ENCODE measurements at regions not wholly inside any gene's neighbourhood (a gene's known extent, or its start where the extent isn't known, plus 50 kb on each side); places are given as distances from the start of the nearest gene placed in this dataset.

DNA sequence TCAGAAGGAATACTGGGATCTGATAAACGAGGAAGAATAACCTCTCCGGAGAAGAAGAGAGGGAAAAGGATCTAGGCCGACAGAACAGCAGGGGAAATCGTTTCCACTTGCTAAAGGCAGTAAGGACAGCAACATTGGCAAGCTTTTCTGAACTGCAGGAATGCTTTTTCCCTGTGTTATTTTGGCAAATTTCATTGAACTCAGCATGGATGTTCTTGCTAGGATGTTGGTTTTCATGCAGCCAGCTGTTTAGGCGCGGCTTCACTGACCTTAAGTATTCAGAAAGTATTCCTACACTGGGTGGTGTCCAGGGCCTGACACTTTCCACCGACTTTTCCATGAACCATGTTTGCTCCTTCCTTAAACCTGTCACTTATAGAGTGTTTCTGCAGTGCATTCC lies 489.7 kb downstream of the CNTN3 start:
- DNase-seq, result no peak

DNA sequence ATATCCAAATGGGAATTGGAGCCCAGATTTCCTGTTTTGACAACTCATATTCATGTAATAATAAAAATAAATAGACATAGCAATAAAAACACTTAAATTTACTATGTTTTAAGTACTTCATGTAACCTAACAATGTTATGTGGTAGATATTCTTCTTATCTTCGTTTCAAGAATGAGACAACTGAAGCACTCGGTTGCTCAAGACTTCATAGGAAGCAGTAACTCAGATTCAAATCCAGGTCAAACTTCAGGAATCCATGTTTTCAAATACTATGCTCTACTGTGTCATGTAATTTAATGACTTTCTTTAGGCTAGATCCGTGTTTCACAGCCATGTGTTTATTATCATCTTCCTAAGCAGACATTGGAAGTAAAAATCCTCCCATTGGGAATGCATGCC lies 492.2 kb downstream of the CNTN3 start:
- DNase-seq, result no peak

DNA sequence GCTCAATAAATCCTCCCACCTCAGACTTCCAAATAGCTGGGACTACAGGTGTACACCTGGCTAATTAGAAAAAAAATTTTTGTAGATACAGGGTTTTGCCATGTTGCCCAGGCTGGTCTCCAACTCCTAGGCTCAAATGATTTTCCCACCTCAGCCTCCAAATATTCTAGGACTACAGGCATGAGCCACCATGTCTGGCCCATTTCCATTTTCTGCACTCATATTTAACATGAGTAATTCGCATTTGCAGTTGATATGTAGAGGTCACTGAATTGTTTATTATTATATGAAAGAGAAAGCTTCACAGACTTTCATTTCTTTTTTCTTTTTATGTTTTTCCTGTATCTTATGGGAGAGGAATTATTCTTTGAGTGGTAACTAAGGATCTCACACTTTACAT lies 492.7 kb downstream of the CNTN3 start:
- no peak for DNase-seq

DNA sequence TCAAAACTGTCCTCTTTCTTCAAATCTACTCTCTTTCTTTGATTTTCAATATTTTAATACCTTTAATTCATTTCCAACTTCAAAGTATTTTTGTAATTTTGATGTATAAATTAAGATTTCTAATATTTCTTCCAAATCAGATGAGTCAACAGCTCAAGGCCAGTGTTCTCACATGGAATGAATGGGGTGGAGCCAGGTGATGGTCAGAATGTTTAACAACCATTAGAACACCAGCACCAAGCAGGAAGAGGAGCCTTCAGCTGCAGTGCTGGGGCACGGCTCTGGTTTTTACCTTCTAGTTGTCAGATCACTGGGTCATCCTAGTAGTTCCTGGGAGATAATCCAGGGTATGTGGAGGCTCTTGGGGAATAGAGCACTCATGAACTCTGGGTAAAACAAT lies 494.5 kb upstream of the PDZRN3 start:
- DNase-seq, result no peak

DNA sequence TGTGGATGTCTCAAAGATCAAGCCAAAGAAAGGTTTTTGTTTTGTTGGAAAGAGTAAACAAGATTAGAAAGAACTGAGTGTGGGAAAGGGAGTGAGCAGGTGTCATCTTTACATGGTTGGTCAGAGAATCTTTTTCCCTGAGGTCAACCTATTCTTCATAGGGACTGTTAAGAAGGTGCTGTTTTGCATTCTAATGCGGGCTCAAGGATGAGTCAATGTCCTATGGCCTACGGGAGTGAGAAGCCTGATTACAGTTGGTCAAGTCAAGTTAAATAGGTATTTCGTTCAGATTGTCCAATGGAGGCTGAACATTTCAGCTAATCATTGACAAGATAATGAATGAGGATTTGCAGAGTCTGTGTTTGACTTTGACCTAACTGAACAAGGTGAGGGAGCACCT lies 491.2 kb upstream of the PDZRN3 start:
- DNase-seq, result no peak

DNA sequence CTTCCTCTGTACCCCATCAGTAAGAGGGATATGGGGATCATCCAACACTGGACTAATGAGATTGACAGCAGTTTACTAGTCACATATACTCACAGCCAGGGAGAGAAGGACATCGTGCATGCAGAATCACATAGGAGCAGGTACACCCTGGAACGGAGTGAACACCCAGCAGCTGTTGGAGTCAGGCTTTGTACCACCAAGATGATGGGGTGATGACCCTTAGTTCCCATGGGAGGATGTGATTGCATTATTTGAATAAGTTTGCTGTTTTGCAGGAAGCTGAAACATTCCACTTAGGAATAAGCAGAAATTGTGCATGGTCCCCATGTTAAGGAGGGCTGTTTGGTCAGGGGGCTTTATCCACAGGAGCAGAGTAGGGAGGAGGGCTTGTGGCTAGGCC lies 482.7 kb upstream of the PDZRN3 start:
- DNase-seq, result no peak

DNA sequence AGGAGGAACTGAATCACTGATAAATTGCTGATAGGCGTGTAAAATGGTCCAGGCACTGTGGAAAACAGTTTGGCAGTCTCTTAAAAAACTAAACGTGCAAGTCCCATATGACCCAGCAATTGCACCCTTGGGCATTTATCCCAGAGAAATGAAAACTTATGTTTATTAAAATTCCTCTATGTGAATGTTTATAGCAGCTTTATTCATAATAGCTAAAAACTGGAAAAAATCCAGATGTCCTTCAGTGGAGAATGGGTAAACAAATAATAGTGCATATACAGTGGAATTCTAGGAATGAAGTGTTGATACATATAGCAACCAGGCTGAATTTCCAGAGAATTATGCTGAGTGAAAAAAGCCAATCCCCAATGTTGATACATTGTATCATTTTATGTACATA lies 482.2 kb upstream of the PDZRN3 start:
- no peak for DNase-seq

DNA sequence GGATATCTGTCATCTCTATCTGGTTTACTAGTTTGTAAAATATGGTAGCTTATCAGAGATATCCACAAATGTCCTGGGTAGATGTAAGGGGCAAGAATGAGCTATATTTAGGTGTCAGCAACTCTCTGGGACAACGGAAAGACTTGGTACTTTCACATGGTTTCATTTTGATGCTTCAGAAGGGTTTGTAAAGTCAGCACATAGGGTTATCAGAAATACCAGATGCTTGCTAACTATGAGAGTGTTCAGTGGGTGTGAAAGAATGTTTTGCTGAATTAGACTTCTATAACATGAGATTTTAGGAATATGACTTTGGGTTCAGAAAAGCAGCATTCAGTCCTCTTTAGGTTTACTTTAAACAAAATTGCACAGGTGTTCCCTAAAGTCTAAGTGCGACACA lies 466.5 kb upstream of the PDZRN3 start:
- no peak for DNase-seq

DNA sequence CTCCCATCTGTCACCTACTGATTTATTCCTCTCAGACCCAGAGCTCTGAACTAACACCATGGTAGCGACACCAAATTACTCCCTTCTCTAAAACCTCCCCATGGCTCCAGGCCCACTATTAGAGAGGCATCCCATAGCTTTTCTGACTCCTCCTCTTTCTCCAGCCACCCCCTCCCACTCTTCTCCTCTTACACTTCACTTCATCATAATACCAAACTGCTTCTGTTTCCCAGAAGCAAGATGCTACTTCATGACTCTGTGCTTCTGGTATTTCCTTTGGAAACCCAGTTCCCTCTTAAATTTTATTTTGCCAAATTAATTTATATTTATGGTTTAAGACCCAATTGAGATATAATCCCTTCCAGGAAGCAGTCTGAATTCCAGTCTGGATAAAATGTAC lies 465.1 kb upstream of the PDZRN3 start:
- no peak for DNase-seq

DNA sequence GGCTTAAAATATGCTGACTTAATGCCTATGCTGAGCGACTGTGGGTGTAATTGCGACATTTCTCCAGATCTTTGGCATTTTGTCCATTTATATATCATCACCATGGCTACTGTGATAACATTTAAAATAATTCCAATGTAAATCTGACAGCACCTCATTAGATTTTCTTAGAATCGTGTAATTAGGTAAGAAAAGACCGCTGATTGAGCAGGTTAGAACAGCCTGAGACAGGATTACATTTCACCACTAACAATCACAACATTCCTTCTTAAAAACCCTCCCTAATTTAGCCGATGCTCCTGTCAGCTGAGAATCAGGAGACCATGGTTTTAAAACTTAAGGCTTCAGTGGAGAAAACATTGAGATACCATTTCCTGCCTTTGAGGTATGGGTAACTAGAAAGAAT lies 455.3 kb upstream of the PDZRN3 start:
- no peak for DNase-seq

DNA sequence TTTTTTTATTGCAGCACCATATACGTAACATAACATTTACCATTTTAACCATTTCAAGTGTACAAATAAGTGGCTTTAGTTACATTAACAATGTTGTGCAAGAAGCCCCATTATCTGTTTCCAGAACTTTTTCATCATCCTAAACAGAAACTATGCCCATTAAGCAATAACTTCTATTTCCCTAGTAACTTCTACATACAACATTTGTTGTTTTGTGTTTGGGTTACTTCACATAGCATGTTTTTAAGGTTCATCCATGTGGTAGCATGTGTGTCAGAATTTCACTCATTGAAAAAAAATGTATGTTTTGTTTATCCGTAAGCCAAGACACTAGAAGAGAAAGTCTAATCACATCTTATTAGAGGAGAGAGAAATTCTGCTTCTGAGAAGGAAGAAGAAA lies 450.5 kb upstream of the PDZRN3 start:
- no peak for DNase-seq

DNA sequence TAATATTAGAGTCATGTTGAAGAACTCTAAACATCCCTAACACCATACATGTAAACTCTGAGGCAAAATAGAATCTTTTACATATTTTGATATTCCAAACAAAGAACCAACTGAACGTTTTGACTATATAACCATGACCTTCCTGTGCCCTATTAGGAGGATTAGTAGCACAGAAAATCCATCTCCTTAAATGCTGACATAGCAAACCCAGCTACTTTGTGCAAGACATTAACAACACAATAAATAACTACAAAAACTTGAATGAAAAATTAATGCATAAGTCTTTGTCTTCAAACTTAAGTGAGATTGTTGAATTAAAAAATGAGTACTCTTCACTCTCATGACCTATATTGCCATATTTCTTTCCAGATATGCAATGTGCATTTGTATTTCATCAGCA lies 450.0 kb upstream of the PDZRN3 start:
- DNase-seq, result no peak

DNA sequence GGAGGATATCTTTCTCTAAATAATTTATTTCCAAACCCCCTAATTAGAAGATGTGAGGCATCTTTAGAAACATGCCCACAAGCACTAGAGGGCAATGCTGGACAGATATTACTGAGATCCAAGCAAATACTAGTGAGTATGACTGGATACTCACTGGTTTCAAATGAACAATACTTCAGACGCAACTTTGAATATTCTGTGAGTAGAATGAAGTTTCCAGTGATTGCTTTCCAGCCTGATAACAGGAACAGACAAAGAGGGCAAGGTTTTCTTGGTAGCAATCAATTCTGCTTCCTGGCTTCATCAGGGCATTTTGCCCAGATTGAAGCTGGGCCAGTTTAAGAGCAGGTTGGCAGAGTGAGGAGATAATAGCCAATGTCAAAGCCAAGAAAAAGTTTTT lies 442.6 kb upstream of the PDZRN3 start:
- no peak for DNase-seq

DNA sequence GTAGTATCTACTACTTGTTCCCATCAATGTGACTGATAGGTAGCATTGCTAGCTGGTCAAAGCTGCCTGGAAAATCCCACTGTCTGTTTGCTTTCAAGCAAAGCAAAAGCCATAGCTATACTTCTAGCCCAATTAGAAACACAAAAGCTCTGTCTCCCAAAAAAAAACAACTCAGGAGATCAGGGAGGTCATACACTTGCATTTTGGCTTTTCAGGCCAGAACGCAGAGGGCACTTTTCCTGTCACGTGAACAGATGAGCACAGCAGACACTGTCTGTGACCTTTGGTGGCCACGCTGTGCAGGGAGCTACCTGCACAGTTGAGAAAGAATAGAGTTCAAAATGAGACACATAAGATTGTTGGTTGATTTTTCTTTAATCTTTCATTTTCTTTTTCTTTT lies 441.7 kb upstream of the PDZRN3 start:
- DNase-seq, result no peak

DNA sequence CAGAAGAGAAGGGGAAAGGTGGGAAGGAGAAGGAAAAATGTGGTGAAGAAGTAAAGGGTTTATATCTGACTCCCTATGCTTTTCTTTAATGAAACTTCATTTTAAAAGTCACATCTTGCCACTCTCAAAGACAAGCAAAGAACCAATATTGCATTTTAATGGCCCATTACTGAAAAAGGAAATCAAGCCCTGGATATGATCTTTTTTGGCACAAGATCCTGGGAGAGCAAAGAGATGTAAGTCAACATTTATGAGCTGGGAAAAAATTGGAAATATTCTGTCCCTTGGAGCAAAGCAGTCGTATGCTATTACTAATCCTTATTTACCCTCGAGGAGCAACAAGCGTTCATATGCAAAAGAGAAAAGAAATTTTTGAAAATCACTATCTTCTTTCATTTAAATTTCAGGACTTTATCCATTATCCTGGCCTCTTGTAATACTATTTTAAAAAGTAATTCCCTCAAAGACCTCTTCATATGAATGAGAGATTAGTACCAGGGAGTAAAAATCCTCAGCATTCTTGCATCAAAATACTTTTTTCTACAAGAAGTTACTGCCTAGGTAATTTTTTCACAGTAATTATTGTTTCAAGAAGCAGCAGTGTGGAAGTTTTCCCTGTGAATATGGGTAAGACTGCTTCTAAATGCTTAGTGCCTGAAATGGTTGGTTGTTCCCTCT lies 435.3 kb upstream of the PDZRN3 start:
- DNase-seq, result no peak

DNA sequence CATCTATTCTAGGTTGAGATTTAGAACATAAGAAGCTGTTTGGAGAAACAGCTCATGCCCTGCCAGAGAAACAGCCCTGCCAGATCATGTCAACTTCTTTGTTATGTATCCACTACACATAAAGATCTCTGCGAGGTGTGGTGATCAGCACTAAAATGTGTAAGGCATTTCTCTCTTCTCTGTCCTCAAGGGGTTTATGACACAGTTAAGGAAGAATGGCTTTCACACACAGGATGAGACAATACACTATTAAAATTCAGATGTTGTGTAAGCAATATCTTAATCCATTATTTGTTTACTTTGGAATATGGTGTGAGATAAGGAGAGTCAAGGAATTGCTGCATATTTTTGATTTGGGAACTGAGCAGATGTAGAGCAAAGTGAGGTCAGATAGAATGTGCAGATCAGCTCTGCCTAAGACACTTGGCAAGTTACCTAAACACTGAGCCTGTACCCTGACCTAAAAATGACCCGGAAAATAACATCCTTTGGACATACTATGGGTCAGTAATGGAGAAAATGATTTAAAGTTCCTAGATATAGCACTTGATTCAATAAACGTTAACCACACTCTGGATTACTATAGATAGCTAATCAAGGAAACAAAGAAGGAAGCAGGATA lies 434.7 kb upstream of the PDZRN3 start:
- no peak for DNase-seq

DNA sequence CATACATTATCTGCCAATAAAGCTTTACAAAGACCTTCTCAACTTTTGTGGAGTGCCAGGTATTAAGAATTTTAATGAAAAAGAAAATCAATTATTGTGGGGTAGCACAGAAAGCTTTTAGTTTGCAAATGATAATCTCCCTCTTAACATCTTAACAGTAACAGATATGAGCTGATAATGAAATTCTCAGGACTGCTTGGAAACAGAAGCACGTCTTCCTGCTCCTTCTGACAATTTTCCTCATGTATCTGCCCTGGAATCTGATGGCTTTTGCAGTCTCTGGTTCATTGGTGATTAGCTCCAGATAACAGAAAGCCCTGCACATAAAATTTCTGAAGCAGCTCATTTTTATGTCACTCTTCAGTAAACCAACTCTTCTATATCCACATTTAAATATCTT lies 432.4 kb upstream of the PDZRN3 start:
- DNase-seq, result no peak

DNA sequence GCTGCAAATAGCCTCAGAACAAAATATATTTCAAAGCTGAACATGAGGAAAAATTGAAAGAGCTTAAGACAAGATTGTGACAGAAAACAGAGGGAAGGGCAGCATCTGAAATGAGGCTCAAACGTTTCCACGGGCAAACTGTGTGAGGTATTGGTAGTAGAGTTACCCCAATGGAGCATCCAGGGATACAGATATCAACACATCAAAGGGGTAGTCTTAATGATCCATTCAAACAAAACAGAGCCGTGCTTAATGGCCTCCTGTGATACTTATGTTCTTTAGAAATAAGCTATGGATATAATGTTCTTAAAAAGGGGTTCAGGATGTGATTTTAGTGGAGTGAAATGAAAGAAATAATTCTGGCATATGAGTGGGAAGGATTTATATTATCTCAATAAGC lies 430.3 kb upstream of the PDZRN3 start:
- DNase-seq, result no peak

DNA sequence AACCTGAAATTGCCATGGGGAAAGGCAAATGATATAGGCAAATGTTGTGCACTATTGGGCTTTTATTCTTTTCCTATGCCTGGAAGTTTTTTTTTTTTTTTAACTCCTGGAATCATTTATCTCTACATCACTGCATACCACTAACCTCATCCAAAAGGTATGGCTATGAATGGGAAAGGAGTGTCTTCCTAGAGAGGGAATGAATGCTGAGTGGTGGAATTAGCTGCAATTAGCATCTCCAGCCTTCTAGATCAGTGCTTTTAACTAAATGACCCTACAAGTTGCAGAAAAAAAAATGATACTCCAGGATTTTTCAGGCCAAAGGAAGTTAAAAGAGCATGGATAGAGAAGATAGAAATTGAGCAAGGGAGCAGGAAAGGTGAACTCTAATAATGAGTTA lies 429.8 kb upstream of the PDZRN3 start:
- DNase-seq, result no peak

DNA sequence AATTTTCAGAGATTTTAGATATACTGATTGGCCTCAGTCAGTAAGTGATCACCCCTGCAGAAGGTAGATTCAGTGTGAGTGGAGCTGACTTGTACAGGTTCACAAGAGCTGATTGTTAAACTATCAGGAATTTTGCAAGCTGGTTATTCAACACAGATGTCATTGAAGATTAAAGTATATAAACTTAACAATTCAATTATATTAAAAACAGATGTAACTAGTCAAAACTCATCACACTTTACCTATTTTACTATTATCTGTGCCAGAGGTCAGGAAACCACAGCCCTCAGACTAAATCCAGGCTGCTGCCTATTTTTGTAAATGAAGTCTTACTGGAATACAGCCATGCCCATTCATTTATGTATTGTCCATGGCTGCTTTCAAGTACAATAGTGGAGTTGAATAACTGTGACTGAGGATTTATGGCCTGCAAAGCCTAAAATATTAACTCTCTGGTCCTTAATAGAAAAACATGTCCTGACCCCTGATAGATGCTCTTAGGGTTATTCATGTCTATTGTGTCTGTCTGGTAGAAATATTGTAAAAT lies 429.3 kb upstream of the PDZRN3 start:
- no peak for DNase-seq

DNA sequence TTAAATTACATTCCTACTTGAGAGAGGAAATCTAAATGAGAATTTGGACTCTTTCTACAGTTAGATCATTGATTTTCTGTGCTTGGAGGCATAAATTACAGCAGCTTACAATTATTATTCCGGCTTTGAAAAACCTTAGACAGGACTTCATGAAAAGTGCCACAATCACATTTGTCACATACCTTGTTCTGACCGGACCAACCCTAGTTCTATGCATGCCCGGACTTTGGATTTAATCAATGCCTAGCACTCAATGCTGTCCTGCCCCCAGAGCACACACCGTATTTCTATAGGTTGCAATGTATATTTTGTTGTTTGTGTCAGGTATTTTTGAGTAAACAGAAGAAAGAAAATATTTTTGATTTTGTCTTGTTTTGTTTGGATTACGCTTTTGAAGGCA lies 424.7 kb upstream of the PDZRN3 start:
- DNase-seq, result no peak

DNA sequence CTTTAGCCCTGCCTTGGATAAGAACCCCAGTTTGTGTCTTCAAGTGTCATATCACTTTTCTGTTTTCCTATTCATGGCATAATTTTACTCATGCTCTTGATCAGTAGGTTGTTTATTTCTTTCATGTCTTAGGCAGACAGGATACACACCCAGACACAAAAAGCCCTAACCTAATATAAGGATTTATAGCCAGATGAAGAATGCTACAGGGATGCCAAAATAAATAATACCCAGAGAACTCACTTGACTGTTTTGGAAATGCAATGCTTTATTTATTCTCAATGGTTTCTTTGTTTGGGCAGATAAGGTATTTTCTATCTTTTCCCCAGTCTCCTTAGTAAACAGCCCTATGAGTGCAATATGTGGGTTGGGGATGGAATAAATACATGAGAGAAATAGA lies 424.0 kb upstream of the PDZRN3 start:
- DNase-seq, result no peak

DNA sequence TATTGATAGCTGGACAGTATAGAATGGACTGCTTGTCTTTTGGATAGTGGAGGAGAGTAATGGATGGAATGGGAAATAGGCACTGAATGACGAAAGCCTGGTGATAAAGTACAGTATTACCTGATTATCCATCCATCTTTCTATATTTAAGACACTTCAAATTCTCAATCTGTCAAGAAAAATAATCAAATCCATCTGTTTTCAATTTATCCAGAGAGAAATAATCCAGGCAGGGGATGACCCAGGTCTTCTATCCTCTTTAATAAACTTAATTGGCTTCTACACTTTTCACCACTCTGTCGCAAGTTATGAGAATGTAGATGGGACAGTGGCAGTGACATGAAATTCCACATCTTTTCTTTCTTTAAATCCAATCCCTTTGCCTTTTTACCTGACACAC lies 420.3 kb upstream of the PDZRN3 start:
- DNase-seq, result no peak

DNA sequence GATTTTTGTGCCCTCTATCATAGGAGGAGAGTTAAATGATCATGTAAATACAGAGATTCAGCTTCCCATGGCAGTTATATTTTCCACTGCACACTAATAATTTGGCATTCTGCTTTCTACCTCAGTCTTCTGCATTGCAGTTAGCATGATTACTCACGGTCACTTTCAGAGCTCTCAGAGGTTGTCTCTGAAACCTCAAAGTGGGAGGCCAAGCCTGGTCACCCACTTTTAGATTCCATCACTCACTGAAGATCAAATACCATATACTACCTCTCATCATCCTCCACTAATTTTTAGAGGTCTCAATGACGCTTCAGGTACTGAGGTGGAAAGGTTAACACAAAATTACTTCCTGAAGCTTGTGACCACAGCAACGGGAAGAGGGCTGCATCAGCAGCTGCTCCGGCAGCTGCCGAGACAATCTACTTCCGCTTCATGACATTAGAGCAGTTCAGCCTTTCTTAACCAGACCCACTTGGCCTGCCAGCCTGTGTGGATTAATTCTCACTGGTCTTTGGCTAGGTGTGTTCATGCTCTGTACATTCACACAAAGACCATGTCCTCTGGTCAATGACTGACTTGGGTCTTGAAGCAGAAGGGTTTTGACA lies 416.4 kb upstream of the PDZRN3 start:
- no peak for DNase-seq

DNA sequence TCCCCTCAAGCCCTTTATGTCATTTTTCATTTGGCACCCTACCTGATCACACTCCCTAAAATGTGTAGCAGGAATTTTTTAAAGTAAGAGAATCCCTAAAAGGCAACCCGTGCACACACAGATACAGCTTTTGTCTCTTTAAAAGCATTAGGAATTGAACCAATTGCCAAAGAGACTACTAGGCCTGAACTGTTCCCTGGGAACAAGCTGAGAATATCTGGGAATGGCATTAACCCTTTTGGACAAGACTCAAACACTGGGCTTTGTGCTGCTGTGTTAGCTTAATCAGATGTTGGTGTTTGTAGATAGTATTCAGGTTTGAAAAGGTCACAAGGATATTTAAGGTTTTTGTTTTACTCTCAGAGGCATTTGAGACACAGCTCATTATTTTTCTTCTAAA lies 414.4 kb upstream of the PDZRN3 start:
- no peak for DNase-seq

Measured in CD4-positive, alpha-beta T cell treated with Interleukin-4 for 4 hours (primary cell).